ENCODE measurements at regions not wholly inside any gene's neighbourhood (a gene's known extent, or its start where the extent isn't known, plus 50 kb on each side); places are given as distances from the start of the nearest gene placed in this dataset.

GRCh38 chr14:100663761-100664052, 63.0 kb upstream of the DLK1 start:
- POLR2A ChIA-PET = no interaction called here
- Histone ChIP-seq H3K27ac (peak overlapping the region in 1 of 2 experiments; percentile 25; a peak in 2 of 6 replicates), H3K9me3 (no peaks in the 10 kb centered on the region), H3K4me2 (no peak overlapping the region), H3K4me1 (peaks cover 21% of the 10 kb centered on the region), H3K4me3 (no peak overlapping the region)
- 66% methylated on average over 3 of the region's 3 CpGs for WGBS (ENCODE audit: missing lambda C conversion rate)
- CTCF ChIA-PET = interaction anchor here (1.1 to 31.4 kb wide), 26 partner anchors 9 to 1013 kb away, joined by 3 to 602 read pairs (median 6); no protein-coding TSS in a partner anchor
- FAIRE-seq (no peak), ATAC-seq (no peak), DNase-seq (ENCODE audit: low read depth in 1 of 2, low spot score in 1 of 2) (no peak)
- TF ChIP-seq CHD4 (IDR thresholded peaks at IDR 0.05; ENCODE audit: borderline replicate concordance) = no peak
- no peak for TF ChIP-seq GATA3 (IDR thresholded peaks at IDR 0.05; ENCODE audit: borderline replicate concordance)
- no peak for TF ChIP-seq TP53 (CRISPR knock-in tag; IDR thresholded peaks at IDR 0.05)
- no peak for TF ChIP-seq HOXB13 (CRISPR knock-in tag; IDR thresholded peaks at IDR 0.05; ENCODE audit: low read depth)
- TF ChIP-seq CHD2 (IDR thresholded peaks at IDR 0.05; ENCODE audit: low read length, partially characterized antibody) = no peak
- TF ChIP-seq JUNB (IDR thresholded peaks at IDR 0.05) = no peak
- TF ChIP-seq JUN (IDR thresholded peaks at IDR 0.05) = no peak
- no peak for TF ChIP-seq NR3C1 (IDR thresholded peaks at IDR 0.05)
- TF ChIP-seq EHF (CRISPR knock-in tag; IDR thresholded peaks at IDR 0.05) = no peak
- TF ChIP-seq POLR2AphosphoS2 (conservative IDR thresholded peaks at IDR 0.05; ENCODE audit: low read length) = no peak
- TF ChIP-seq CBX8 (IDR thresholded peaks at IDR 0.05) = no peak
- TF ChIP-seq EP300 (IDR thresholded peaks at IDR 0.05) = no peak
- TF ChIP-seq CBX2 (IDR thresholded peaks at IDR 0.05; ENCODE audit: borderline replicate concordance, low read depth) = no peak
- no peak for TF ChIP-seq MYC (IDR thresholded peaks at IDR 0.05; ENCODE audit: borderline replicate concordance, low read length)
- TF ChIP-seq PBX3 (IDR thresholded peaks at IDR 0.05) = no peak
- TF ChIP-seq ESRRA (IDR thresholded peaks at IDR 0.05; ENCODE audit: borderline replicate concordance, low read length) = no peak
- no peak for TF ChIP-seq HMGXB4 (CRISPR knock-in tag; IDR thresholded peaks at IDR 0.05; ENCODE audit: borderline replicate concordance)
- no peak for TF ChIP-seq KDM1A (IDR thresholded peaks at IDR 0.05; ENCODE audit: low read depth)
- no peak for TF ChIP-seq ZNF302 (CRISPR knock-in tag; IDR thresholded peaks at IDR 0.05)
- TF ChIP-seq NPAS2 (CRISPR knock-in tag; IDR thresholded peaks at IDR 0.05; ENCODE audit: borderline replicate concordance) = no peak

- POLR2A ChIA-PET = no interaction called here
- CTCF ChIA-PET = interaction anchor here (1.1 to 31.4 kb wide), 17 partner anchors 9 to 1012 kb away, joined by 3 to 602 read pairs (median 9); no protein-coding TSS in a partner anchor
- H3K9me3 ChIP-seq = no peaks in the 10 kb centered on the region
- peaks cover 21% of the 10 kb centered on the region for H3K4me1 ChIP-seq
- ATAC-seq (no peak), DNase-seq (ENCODE audit: low read depth in 1 of 2, low spot score in 1 of 2) (no peak), FAIRE-seq (no peak)
- TF ChIP-seq MAX (IDR thresholded peaks at IDR 0.05) = no peak
- TF ChIP-seq PBX3 (IDR thresholded peaks at IDR 0.05) = no peak
- TF ChIP-seq KDM1A (IDR thresholded peaks at IDR 0.05; ENCODE audit: low read depth) = no peak
- TF ChIP-seq ELK1 (IDR thresholded peaks at IDR 0.05; ENCODE audit: low read depth, low read length) = no peak
- no peak for TF ChIP-seq MYC (IDR thresholded peaks at IDR 0.05; ENCODE audit: borderline replicate concordance, low read length)
- no peak for TF ChIP-seq KDM5A (IDR thresholded peaks at IDR 0.05)
- no peak for TF ChIP-seq RNF2 (IDR thresholded peaks at IDR 0.05; ENCODE audit: borderline replicate concordance, low read depth)
- TF ChIP-seq PHF8 (IDR thresholded peaks at IDR 0.05; ENCODE audit: borderline replicate concordance, low read depth) = no peak
- 85% methylated on average over 5 of the region's 5 CpGs for WGBS (ENCODE audit: missing lambda C conversion rate)
- H3K4me3 ChIP-seq = no peak overlapping the region
- no peak overlapping the region for H3K4me2 ChIP-seq
- no peak overlapping the region; a peak in 3 of 6 replicates for H3K27ac ChIP-seq
Measured at GRCh38 chr14:100664231-100664630, 62.5 kb upstream of the DLK1 start.

All from A549 (cell line).